HG03196 (cell line): ENCODE measurements at regions not wholly inside any gene's neighbourhood (a gene's known extent, or its start where the extent isn't known, plus 50 kb on each side); places are given as distances from the start of the nearest gene placed in this dataset.
"Not testable (repeated sequence)": the region's sequence is repeated elsewhere in the genome, so short reads cannot be mapped to it uniquely, and the experiment has no call there.

Experiments used
- ATAC-seq: cut with Tn5 transposase; IDR thresholded peaks from one replicate; pipeline ENCODE4 v1.9.1; 2021; ENCODE audit not compliant: unreplicated experiment

- no peak for ATAC-seq
These were observed 131.7 kb upstream of the SPOPL start for GRCh38 chr2:138369856-138370255.

GRCh38 chr2:138373993-138374408 lies 127.6 kb upstream of the SPOPL start:
- ATAC-seq = no peak

- no peak for ATAC-seq
These were observed 120.2 kb upstream of the SPOPL start for GRCh38 chr2:138381373-138381772.

- ATAC-seq = no peak
These were observed 118.9 kb upstream of the SPOPL start for GRCh38 chr2:138382672-138383071.

GRCh38 chr2:138386191-138386590 lies 115.4 kb upstream of the SPOPL start:
- ATAC-seq = not testable (repeated sequence)

- no peak for ATAC-seq
These were observed 112.5 kb upstream of the SPOPL start for GRCh38 chr2:138389063-138389462.

GRCh38 chr2:138390316-138390945 lies 111.1 kb upstream of the SPOPL start:
- ATAC-seq = no peak

- no peak for ATAC-seq
These were observed 109.6 kb upstream of the SPOPL start for GRCh38 chr2:138391946-138392345.

- no peak for ATAC-seq
These were observed 105.8 kb upstream of the SPOPL start for GRCh38 chr2:138395565-138396306.

GRCh38 chr2:138396843-138397242 lies 104.7 kb upstream of the SPOPL start:
- ATAC-seq = no peak

- no peak for ATAC-seq
These were observed 98.1 kb upstream of the SPOPL start for GRCh38 chr2:138403431-138403927.

GRCh38 chr2:138414014-138414413 lies 87.6 kb upstream of the SPOPL start:
- no peak for ATAC-seq

- no peak for ATAC-seq
These were observed 85.6 kb upstream of the SPOPL start for GRCh38 chr2:138415985-138416384.

GRCh38 chr2:138418453-138418852 lies 83.1 kb upstream of the SPOPL start:
- no peak for ATAC-seq

- ATAC-seq = no peak
These were observed 80.1 kb upstream of the SPOPL start for GRCh38 chr2:138421315-138421970.

- ATAC-seq = no peak
These were observed 79.6 kb upstream of the SPOPL start for GRCh38 chr2:138421971-138422335.

GRCh38 chr2:138423198-138423597 lies 78.4 kb upstream of the SPOPL start:
- ATAC-seq = no peak

GRCh38 chr2:138423745-138424144 lies 77.8 kb upstream of the SPOPL start:
- no peak for ATAC-seq

- ATAC-seq = no peak
These were observed 77.0 kb upstream of the SPOPL start for GRCh38 chr2:138424436-138425140.

GRCh38 chr2:138426116-138426515 lies 75.5 kb upstream of the SPOPL start:
- ATAC-seq = not testable (repeated sequence)

- no peak for ATAC-seq
These were observed 72.7 kb upstream of the SPOPL start for GRCh38 chr2:138428710-138429440.
